ENCODE measurements at regions not wholly inside any gene's neighbourhood (a gene's known extent, or its start where the extent isn't known, plus 50 kb on each side); places are given as distances from the start of the nearest gene placed in this dataset.

DNA sequence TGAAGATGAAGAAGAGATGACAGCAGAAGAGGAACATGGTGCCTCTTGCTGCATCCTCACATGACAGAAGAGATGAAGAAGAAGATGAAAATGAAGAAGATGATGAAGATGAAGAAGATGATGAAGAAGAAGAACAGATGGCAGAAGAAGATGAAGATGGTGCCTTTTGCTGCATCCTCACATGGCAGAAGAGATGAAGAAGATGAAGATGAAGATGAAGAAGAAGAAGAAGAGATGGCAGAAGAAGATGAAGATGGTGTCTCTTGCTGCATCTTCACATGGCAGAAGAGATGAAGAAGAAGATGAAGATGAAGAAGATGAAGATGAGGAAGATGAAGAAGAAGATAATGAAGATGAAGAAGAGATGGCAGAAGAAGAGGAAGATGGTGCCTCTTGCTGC is 63.7 kb upstream of the HPF1 start (continued):
- TF ChIP-seq EP300 (IDR thresholded peaks at IDR 0.05; ENCODE audit: borderline replicate concordance in 1 of 2, low read depth in 2 of 2, low read length in 2 of 2) = no peak
- TF ChIP-seq SIX5 (IDR thresholded peaks at IDR 0.05; ENCODE audit: low read depth, low read length) = no peak
- TF ChIP-seq, protein P1, sequence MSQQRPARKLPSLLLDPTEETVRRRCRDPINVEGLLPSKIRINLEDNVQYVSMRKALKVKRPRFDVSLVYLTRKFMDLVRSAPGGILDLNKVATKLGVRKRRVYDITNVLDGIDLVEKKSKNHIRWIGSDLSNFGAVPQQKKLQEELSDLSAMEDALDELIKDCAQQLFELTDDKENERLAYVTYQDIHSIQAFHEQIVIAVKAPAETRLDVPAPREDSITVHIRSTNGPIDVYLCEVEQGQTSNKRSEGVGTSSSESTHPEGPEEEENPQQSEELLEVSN (IDR thresholded peaks at IDR 0.05) = no peak

All from H1 (cell line).